H1 (cell line): ENCODE measurements at regions not wholly inside any gene's neighbourhood (a gene's known extent, or its start where the extent isn't known, plus 50 kb on each side); places are given as distances from the start of the nearest gene placed in this dataset.

Experiments
- CTCF ChIA-PET: fragments of 300-600 bp; sonication (Branson Sonifier 250); formaldehyde crosslinking; loops from one replicate; lab custom pipeline; 2021; ENCODE audit not compliant: partially characterized antibody; lab: Charles Lee
- POLR2A ChIA-PET: fragments of 300-600 bp; sonication (Branson Sonifier 250); formaldehyde crosslinking; loops from one replicate; lab custom pipeline; 2021; ENCODE audit warnings: inconsistent platforms; ENCODE audit not compliant: partially characterized antibody; lab: Charles Lee
- DNase-seq, 2 experiments: peaks; one replicate each; pipeline versions ENCODE4 v3.0.0 to v3.0.0-alpha.2; 2010 to 2022; ENCODE audit warnings: low spot score in 2 of 2, low read depth in 1 of 2, mixed read lengths in 1 of 2
- FAIRE-seq: peaks from 2 replicates; lab custom pipeline; 2011; peaks lifted over from hg19 to GRCh38; lab: Jason Lieb, UNC
- H2AFZ ChIP-seq: 2 replicates; pipeline ENCODE4 v1.8.1; 2012; ENCODE audit warnings: low read length, inconsistent platforms
- H2AK5ac ChIP-seq: 2 replicates; pipeline ENCODE4 v1.6.1; 2013; ENCODE audit warnings: low read depth, low read length
- H2BK120ac ChIP-seq: replicated peaks from 2 replicates; pipeline ENCODE3; 2013; ENCODE audit warnings: low read depth, low read length, inconsistent platforms
- H2BK12ac ChIP-seq: 2 replicates; pipeline ENCODE4 v1.6.1; 2013; ENCODE audit warnings: low read depth, low read length
- H2BK15ac ChIP-seq: 2 replicates; pipeline ENCODE4 v1.6.1; 2013; ENCODE audit warnings: low read length
- H2BK20ac ChIP-seq: 2 replicates; pipeline ENCODE4 v1.6.1; 2013; ENCODE audit warnings: low read length
- H2BK5ac ChIP-seq: 2 replicates; pipeline ENCODE4 v1.6.1; 2013; ENCODE audit warnings: low read depth, low read length
- H3K14ac ChIP-seq: 2 replicates; pipeline ENCODE4 v1.6.1; 2013; ENCODE audit warnings: inconsistent platforms; ENCODE audit not compliant: insufficient read length
- H3K18ac ChIP-seq: 2 replicates; pipeline ENCODE4 v1.6.1; 2013; ENCODE audit warnings: low read length; ENCODE audit errors: extremely low read depth
- H3K23ac ChIP-seq: 2 replicates; pipeline ENCODE4 v1.6.1; 2013; ENCODE audit warnings: inconsistent platforms; ENCODE audit not compliant: insufficient read length
- H3K23me2 ChIP-seq: 2 replicates; pipeline ENCODE4 v1.6.1; 2013; ENCODE audit warnings: low read depth, low read length
- H3K27ac ChIP-seq: 2 replicates; pipeline ENCODE4 v1.6.1; 2011; ENCODE audit warnings: low read depth, low read length, inconsistent platforms
- H3K27me3 ChIP-seq, 4 experiments: replicated peaks in 1 of 4; 1 replicate in 1 of 4; 2 replicates in 3 of 4; pipeline versions ENCODE4 v1.6.1 to v1.8.1; 2011 to 2013; ENCODE audit warnings: low read length in 3 of 4, mild to moderate bottlenecking in 3 of 4, inconsistent platforms in 2 of 4, mixed read lengths in 2 of 4, moderate library complexity in 1 of 4; ENCODE audit not compliant: control insufficient read depth in 3 of 4, insufficient read depth in 3 of 4; ENCODE audit errors: extremely low read depth in 1 of 4
- H3K36me3 ChIP-seq, 4 experiments: 2 replicates each; pipeline versions ENCODE4 v1.6.1 to v1.8.1; 2011 to 2013; ENCODE audit warnings: mild to moderate bottlenecking in 4 of 4, low read length in 3 of 4, moderate library complexity in 2 of 4, control low read depth in 1 of 4, inconsistent platforms in 1 of 4; ENCODE audit not compliant: insufficient read depth in 4 of 4, control insufficient read depth in 2 of 4
- H3K4ac ChIP-seq: replicated peaks from 2 replicates; pipeline ENCODE3; 2013; ENCODE audit warnings: low read length, low read depth, mixed read lengths, inconsistent platforms; ENCODE audit not compliant: insufficient read length
- H3K4me1 ChIP-seq, 4 experiments: replicated peaks in 1 of 4; 1 replicate in 1 of 4; 2 replicates in 3 of 4; pipeline versions ENCODE4 v1.6.1 to v1.8.1; 2011 to 2013; ENCODE audit warnings: low read length in 3 of 4, inconsistent platforms in 2 of 4, mixed read lengths in 1 of 4; ENCODE audit not compliant: insufficient read depth in 4 of 4, control insufficient read depth in 3 of 4
- H3K4me2 ChIP-seq, 2 experiments: 2 replicates each; pipeline versions ENCODE4 v1.6.1 to v1.8.1; 2011 to 2013; ENCODE audit warnings: low read depth in 2 of 2, low read length in 2 of 2, control low read depth in 1 of 2, inconsistent platforms in 1 of 2, mild to moderate bottlenecking in 1 of 2; ENCODE audit not compliant: insufficient read depth in 1 of 2
- H3K4me3 ChIP-seq, 4 experiments: fragments of 200-600, 300-600 bp in 1 of 4; sonication (generic), shearing (Covaris generic), sonication (Bioruptor Twin) in 1 of 4; 2 replicates each; pipeline versions ENCODE4 v1.5.1 to v1.8.1; 2011 to 2016; ENCODE audit warnings: low read length in 4 of 4, low read depth in 3 of 4, control low read depth in 2 of 4, inconsistent platforms in 2 of 4, mild to moderate bottlenecking in 2 of 4, mixed read lengths in 1 of 4, moderate library complexity in 1 of 4; ENCODE audit not compliant: insufficient read depth in 2 of 4; ENCODE audit errors: extremely low read depth in 1 of 4
- H3K56ac ChIP-seq: replicated peaks from 2 replicates; pipeline ENCODE3; 2013; ENCODE audit warnings: low read depth, mild to moderate bottlenecking, mixed read lengths, low read length, inconsistent platforms; ENCODE audit not compliant: insufficient read length
- H3K79me1 ChIP-seq: 2 replicates; pipeline ENCODE4 v1.6.1; 2013; ENCODE audit warnings: low read depth, low read length, control low read depth
- H3K79me2 ChIP-seq, 2 experiments: 2 replicates each; pipeline versions ENCODE4 v1.6.1 to v1.8.1; 2012 to 2013; ENCODE audit warnings: low read length in 2 of 2, mild to moderate bottlenecking in 2 of 2, inconsistent platforms in 1 of 2; ENCODE audit not compliant: insufficient read depth in 2 of 2, control insufficient read depth in 1 of 2
- H3K9ac ChIP-seq, 4 experiments: replicated peaks in 1 of 4; 1 replicate in 1 of 4; 2 replicates in 3 of 4; pipeline versions ENCODE4 v1.6.1 to v1.8.1; 2011 to 2013; ENCODE audit warnings: low read depth in 3 of 4, low read length in 3 of 4, control low read depth in 2 of 4, mild to moderate bottlenecking in 2 of 4, moderate library complexity in 2 of 4, inconsistent platforms in 1 of 4; ENCODE audit errors: extremely low read depth in 1 of 4
- H3K9me3 ChIP-seq, 2 experiments: 2 replicates each; pipeline versions ENCODE4 v1.6.1 to v1.8.1; 2012 to 2013; ENCODE audit warnings: mild to moderate bottlenecking in 2 of 2, moderate library complexity in 2 of 2, control low read depth in 1 of 2, inconsistent platforms in 1 of 2, low read depth in 1 of 2, low read length in 1 of 2, mixed read lengths in 1 of 2; ENCODE audit not compliant: insufficient read depth in 2 of 2
- H4K20me1 ChIP-seq, 2 experiments: replicated peaks in 1 of 2; 2 replicates each; pipeline versions ENCODE3 to v1.8.1; 2011 to 2013; ENCODE audit warnings: inconsistent platforms in 2 of 2, low read length in 2 of 2, mild to moderate bottlenecking in 1 of 2; ENCODE audit not compliant: insufficient read depth in 2 of 2, control insufficient read depth in 1 of 2
- H4K5ac ChIP-seq: 2 replicates; pipeline ENCODE4 v1.6.1; 2013; ENCODE audit warnings: low read length, low read depth, mixed read lengths, inconsistent platforms; ENCODE audit not compliant: insufficient read length
- H4K8ac ChIP-seq: 2 replicates; pipeline ENCODE4 v1.8.0; 2013; ENCODE audit warnings: mild to moderate bottlenecking, moderate library complexity, low read length, inconsistent platforms; ENCODE audit not compliant: insufficient read depth; ENCODE audit errors: extremely low read depth
- H4K91ac ChIP-seq: replicated peaks from 2 replicates; pipeline ENCODE3; 2013; ENCODE audit warnings: low read length, mixed read lengths, inconsistent platforms; ENCODE audit not compliant: insufficient read length
- RBBP5 ChIP-seq: IDR thresholded peaks from 2 replicates; pipeline ENCODE4 v1.7.1; 2012; ENCODE audit warnings: low read depth, mild to moderate bottlenecking, inconsistent platforms, low read length, moderate library complexity, borderline replicate concordance
- SP1 ChIP-seq: IDR thresholded peaks from 2 replicates; pipeline ENCODE4 v1.6.1; 2011; ENCODE audit warnings: low read depth, low read length
- SP4 ChIP-seq: IDR thresholded peaks from 2 replicates; pipeline ENCODE4 v1.6.1; 2012; ENCODE audit warnings: low read length, inconsistent platforms
- WGBS, 2 experiments: shearing (Covaris generic) in 1 of 2; methylation state at CpG; one replicate each; pipeline versions ENCODE4 v1.1.6 to v1.1.7; 2013 to 2015; ENCODE audit warnings: low lambda C conversion rate in 2 of 2, mixed read lengths in 2 of 2, inconsistent platforms in 1 of 2, low coverage in 1 of 2, missing lambda C conversion rate in 1 of 2; ENCODE audit not compliant: insufficient replicate concordance in 2 of 2, insufficient coverage in 1 of 2, insufficient read length in 1 of 2; ENCODE audit errors: extremely low coverage in 1 of 2, missing lambda C conversion rate in 1 of 2; 5-methylcytosine and 5-hydroxymethylcytosine counted together

- Histone ChIP-seq H3K4me3 (no peak overlapping the region), H3K79me1 (no peaks in the 10 kb centered on the region), H4K91ac (no peak overlapping the region), H2BK12ac (no peak overlapping the region), H3K18ac (no peak overlapping the region), H3K4me2 (no peak overlapping the region), H2BK15ac (no peak overlapping the region), H3K27ac (no peak overlapping the region), H4K20me1 (no peaks in the 10 kb centered on the region), H3K4ac (no peak overlapping the region), H2AFZ (0 out of 2 replicates have a peak overlapping the region, but pooled peaks have one; percentile 1), H2BK20ac (no peak overlapping the region), H3K23me2 (no peaks in the 10 kb centered on the region; the same call in 1 of the 2 replicates), H4K8ac (no peak overlapping the region), H3K23ac (no peak overlapping the region), H3K27me3 (no peaks in the 10 kb centered on the region), H2BK5ac (no peak overlapping the region), H3K4me1 (no peaks in the 10 kb centered on the region), H3K56ac (no peak overlapping the region), H3K79me2 (no peaks in the 10 kb centered on the region), H2BK120ac (no peak overlapping the region), H2AK5ac (no peak overlapping the region), H3K9ac (no peak overlapping the region), H3K36me3 (no peaks in the 10 kb centered on the region), H3K14ac (no peak overlapping the region), H3K9me3 (no peaks in the 10 kb centered on the region), H4K5ac (no peak overlapping the region)
- TF ChIP-seq RBBP5 (no peak), SP1 (no peak), SP4 (no peak)
- CTCF ChIA-PET = no interaction called here
- POLR2A ChIA-PET = no interaction called here
- 91% methylated on average over 2 of the region's 2 CpGs; no CpG with 5 or more reads in 1 of the 2 experiments for WGBS, 2 experiments
- DNase-seq = no peak
- no peak for FAIRE-seq
These were observed 119.7 kb downstream of the UCHL5 start for GRCh38 chr1:192939440-192939839.
